Osteocyte (in vitro differentiated cells): ENCODE measurements at regions not wholly inside any gene's neighbourhood (a gene's known extent, or its start where the extent isn't known, plus 50 kb on each side); places are given as distances from the start of the nearest gene placed in this dataset.

Experiments
- DNase-seq: peaks from one replicate; pipeline ENCODE4 v3.0.0; 2021; ENCODE audit warnings: mixed read lengths; ENCODE audit not compliant: unreplicated experiment; ENCODE audit errors: extremely low spot score
- H3K27ac Mint-ChIP-seq: one replicate; pipeline ENCODE4 v1.8.0; 2021; ENCODE audit warnings: mild to moderate bottlenecking, mixed read lengths; ENCODE audit not compliant: unreplicated experiment
- H3K27me3 Mint-ChIP-seq: one replicate; pipeline ENCODE4 v1.8.0; 2021; ENCODE audit warnings: mixed read lengths; ENCODE audit not compliant: unreplicated experiment
- H3K36me3 Mint-ChIP-seq: one replicate; pipeline ENCODE4 v1.8.0; 2021; ENCODE audit warnings: mixed read lengths; ENCODE audit not compliant: unreplicated experiment
- H3K4me1 Mint-ChIP-seq: one replicate; pipeline ENCODE4 v1.8.0; 2021; ENCODE audit warnings: mixed read lengths; ENCODE audit not compliant: unreplicated experiment
- H3K4me3 Mint-ChIP-seq: one replicate; pipeline ENCODE4 v1.8.0; 2021; ENCODE audit warnings: mild to moderate bottlenecking, moderate library complexity, mixed read lengths; ENCODE audit not compliant: unreplicated experiment
- H3K9me3 Mint-ChIP-seq: one replicate; pipeline ENCODE4 v1.8.0; 2021; ENCODE audit warnings: mixed read lengths; ENCODE audit not compliant: unreplicated experiment
- TF ChIP-seq, protein P1 (sequence below): fragments of 200-600 bp; sonication (generic); IDR thresholded peaks from 2 replicates; pipeline ENCODE4 v1.5.0; 2021; ENCODE audit warnings: antibody characterized with exemption, mild to moderate bottlenecking, moderate library complexity

DNA sequence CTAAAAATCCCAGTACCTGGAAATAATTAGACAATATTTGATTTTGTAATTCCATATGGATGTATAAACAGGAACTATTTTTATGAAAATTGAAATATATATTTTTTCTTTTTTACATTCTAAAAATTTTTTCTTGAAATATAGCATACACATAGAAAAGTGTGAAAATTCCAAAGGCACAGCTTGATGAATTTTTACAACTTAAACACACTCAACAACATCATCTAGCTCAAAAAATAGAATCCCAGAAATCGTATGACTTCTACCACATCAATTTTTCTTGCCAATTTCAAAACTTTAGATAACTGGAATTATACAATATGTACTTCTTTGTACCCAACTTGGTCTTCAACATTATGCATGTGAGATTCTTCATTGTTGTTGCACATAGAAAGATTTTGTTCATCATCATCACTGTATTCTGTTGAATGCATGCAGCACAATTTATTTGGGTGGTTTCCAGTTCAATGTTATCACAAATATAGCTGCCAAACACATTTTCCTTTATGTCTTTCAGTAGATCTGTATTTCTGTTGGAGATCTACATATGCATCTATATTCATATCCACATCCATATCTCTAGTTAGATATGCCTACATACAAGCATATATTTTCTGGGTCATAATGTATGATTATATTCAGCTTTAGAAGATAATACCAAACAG, 340.7 kb upstream of the SLIT2 start:
- Mint-ChIP-seq H3K9me3 (no peaks in the 10 kb centered on the region), H3K36me3 (no peaks in the 10 kb centered on the region), H3K27ac (no peak overlapping the region), H3K27me3 (no peaks in the 10 kb centered on the region), H3K4me3 (no peak overlapping the region), H3K4me1 (peaks cover 4% of the 10 kb centered on the region)
- TF ChIP-seq, protein P1, sequence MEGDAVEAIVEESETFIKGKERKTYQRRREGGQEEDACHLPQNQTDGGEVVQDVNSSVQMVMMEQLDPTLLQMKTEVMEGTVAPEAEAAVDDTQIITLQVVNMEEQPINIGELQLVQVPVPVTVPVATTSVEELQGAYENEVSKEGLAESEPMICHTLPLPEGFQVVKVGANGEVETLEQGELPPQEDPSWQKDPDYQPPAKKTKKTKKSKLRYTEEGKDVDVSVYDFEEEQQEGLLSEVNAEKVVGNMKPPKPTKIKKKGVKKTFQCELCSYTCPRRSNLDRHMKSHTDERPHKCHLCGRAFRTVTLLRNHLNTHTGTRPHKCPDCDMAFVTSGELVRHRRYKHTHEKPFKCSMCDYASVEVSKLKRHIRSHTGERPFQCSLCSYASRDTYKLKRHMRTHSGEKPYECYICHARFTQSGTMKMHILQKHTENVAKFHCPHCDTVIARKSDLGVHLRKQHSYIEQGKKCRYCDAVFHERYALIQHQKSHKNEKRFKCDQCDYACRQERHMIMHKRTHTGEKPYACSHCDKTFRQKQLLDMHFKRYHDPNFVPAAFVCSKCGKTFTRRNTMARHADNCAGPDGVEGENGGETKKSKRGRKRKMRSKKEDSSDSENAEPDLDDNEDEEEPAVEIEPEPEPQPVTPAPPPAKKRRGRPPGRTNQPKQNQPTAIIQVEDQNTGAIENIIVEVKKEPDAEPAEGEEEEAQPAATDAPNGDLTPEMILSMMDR: no peak
- DNase-seq: no peak

DNA sequence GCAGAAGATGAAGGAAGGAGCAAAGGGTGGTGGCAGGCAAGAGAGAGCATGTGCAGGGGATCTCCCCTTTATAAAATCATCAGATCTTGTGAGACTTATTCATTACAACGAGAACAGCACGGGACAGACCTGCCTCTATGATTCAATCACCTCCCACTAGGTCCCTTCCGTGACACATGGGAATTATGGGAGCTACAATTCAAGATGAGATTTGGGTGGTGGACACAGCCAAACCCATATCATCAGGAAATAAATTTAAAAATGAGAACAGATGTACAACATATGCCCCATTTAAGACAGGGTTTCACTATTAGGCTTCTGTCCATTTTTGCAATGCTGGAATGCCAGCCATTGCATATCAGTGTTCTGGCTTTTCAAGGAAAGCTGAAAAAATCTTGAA, 346.7 kb upstream of the SLIT2 start:
- Mint-ChIP-seq H3K9me3 (no peaks in the 10 kb centered on the region), H3K4me3 (no peak overlapping the region), H3K27ac (no peak overlapping the region), H3K36me3 (no peaks in the 10 kb centered on the region), H3K27me3 (peaks cover 6% of the 10 kb centered on the region), H3K4me1 (no peaks in the 10 kb centered on the region)
- no peak for DNase-seq
- TF ChIP-seq, protein P1: no peak

DNA sequence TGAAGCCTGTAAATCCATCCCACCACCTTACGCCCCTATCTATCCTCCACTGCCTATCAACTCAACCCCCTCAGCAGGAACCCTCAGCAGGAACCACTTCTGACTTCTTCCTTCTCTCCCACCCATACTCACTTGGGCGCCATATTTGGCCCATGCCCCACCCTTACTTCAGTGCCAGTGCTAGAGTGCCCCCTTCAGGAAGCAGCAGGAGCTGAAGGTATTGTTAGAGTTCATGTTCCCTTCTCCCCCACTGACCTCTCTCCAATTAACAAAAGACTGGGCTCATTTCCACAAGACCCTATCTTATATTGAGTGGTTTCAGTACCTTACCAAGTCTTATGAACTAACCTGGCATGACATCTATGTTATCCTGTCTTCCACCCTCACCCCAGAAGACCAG, 363.1 kb upstream of the SLIT2 start:
- H3K9me3 Mint-ChIP-seq: peaks cover 4% of the 10 kb centered on the region
- no peak for DNase-seq
- no peaks in the 10 kb centered on the region for H3K4me1 Mint-ChIP-seq
- TF ChIP-seq, protein P1: no peak
- H3K4me3 Mint-ChIP-seq: no peak overlapping the region
- no peak overlapping the region for H3K27ac Mint-ChIP-seq
- no peaks in the 10 kb centered on the region for H3K27me3 Mint-ChIP-seq
- no peaks in the 10 kb centered on the region for H3K36me3 Mint-ChIP-seq

DNA sequence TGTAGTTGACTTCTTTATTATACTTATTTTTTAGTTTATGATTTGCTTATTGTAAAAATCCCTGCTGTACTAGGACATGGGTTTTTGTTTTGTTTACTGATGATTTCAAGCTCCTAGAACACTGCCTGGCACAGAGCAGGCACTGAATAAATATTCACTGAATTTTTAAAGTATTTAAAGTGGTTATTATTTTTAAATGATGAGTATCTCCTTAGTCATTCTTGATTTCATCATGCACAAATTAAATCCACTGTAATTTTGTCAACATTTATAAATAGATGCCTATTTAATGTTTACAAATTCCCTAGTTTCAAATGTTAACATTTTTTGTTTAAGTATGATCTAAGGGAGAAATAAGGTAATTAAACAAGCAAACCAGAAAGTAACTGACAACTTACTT, 367.9 kb upstream of the SLIT2 start:
- Mint-ChIP-seq H3K27ac (no peak overlapping the region), H3K27me3 (no peaks in the 10 kb centered on the region), H3K4me3 (no peak overlapping the region), H3K9me3 (peaks cover 4% of the 10 kb centered on the region), H3K36me3 (no peaks in the 10 kb centered on the region), H3K4me1 (peaks cover 9% of the 10 kb centered on the region)
- TF ChIP-seq, protein P1: no peak
- DNase-seq: no peak

DNA sequence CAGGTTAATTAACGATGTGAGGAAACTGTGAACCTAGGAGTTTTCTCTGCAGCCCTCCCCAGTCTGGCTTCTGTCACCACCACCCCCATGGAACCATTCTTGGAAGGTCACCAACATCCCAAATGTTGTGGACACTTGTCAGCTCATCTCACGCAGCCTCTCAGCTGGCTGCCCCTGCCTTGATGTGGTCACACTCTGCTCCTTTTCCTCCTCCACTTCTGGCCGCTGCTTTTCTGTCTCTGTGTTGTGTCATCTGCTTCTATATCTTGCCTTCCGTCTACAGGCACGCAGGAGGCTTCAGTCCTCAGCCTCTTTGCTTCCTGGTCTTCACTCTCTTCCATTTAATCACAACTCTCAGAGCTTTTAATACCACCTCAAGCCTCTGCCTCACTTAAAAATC, 371.5 kb upstream of the SLIT2 start:
- H3K9me3 Mint-ChIP-seq: peaks cover 6% of the 10 kb centered on the region
- DNase-seq: no peak

More for the DNA sequence above, 371.5 kb upstream of the SLIT2 start:
- Mint-ChIP-seq H3K4me1 (peaks cover 11% of the 10 kb centered on the region), H3K27ac (no peak overlapping the region), H3K36me3 (no peaks in the 10 kb centered on the region), H3K27me3 (no peaks in the 10 kb centered on the region), H3K4me3 (no peak overlapping the region)
- TF ChIP-seq, protein P1: no peak
